ENCODE measurements at regions not wholly inside any gene's neighbourhood (a gene's known extent, or its start where the extent isn't known, plus 50 kb on each side); places are given as distances from the start of the nearest gene placed in this dataset.

- TF ChIP-seq CTCF (optimal IDR thresholded peaks at IDR 0.05 in 1 of 3, IDR thresholded peaks at IDR 0.05 in 1 of 3, conservative IDR thresholded peaks at IDR 0.05 in 1 of 3; ENCODE audit: extremely low read depth in 1 of 3, insufficient read depth in 2 of 3, low read length in 3 of 3) (no peak), EZH2 (IDR thresholded peaks at IDR 0.05; ENCODE audit: low read length) (no peak)
Observed at GRCh38 chr7:3242398-3242972, 58.6 kb upstream of the SDK1 start.

Measured in keratinocyte (primary cell).